SK-N-MC (cell line): ENCODE measurements at regions not wholly inside any gene's neighbourhood (a gene's known extent, or its start where the extent isn't known, plus 50 kb on each side); places are given as distances from the start of the nearest gene placed in this dataset.

Experiments
- EZH2 ChIP-seq: fragments of 200-600 bp; sonication (generic); IDR thresholded peaks from one replicate; pipeline ENCODE4 v1.6.1; 2017; ENCODE audit warnings: antibody characterized with exemption
- FOXP2 ChIP-seq: optimal IDR thresholded peaks from 2 replicates; pipeline ENCODE3; 2011; ENCODE audit warnings: mild to moderate bottlenecking, moderate library complexity; ENCODE audit not compliant: insufficient read depth; ENCODE audit errors: extremely low read length, control extremely low read depth
- POLR2AphosphoS5 ChIP-seq: IDR thresholded peaks from 2 replicates; pipeline ENCODE4 v1.6.1; 2012; ENCODE audit warnings: mild to moderate bottlenecking, low read depth, low read length, borderline replicate concordance

DNA sequence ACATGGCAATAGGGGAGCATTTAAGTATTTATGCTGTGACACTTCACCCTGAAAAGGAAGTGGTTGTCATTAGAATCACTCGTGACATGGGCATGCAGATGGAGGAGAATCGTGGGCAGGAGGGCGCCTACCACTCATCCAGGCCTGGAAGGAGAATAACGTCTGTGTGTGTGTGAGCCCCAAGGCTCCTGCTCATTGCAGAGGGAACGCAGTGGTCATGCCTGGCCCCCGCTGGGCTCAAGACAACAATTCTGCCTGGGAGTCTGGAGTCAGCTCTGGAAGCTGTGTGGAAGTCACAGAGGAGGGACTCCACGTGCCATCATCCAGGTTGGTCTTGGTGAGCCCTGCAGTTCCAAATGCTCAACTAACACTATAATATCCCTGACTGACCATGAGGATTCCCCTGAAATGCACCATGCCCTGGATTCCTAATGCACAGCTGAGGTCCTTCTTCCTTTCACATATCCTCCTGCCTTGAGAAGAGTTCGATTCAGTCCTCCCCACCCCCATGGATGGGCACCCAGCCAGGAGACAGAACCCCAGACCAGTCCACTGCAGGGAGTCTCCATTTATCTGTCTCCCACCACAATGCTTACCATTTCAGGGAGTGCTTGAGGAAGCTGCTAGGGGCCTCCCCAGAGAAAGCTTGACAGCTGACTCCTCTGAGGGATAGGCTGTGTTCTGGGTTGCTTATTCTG is 446.9 kb upstream of the B3GAT1 start:
- TF ChIP-seq POLR2AphosphoS5 (no peak), EZH2 (no peak), FOXP2 (no peak)
